ENCODE measurements at regions not wholly inside any gene's neighbourhood (a gene's known extent, or its start where the extent isn't known, plus 50 kb on each side); places are given as distances from the start of the nearest gene placed in this dataset.

DNA sequence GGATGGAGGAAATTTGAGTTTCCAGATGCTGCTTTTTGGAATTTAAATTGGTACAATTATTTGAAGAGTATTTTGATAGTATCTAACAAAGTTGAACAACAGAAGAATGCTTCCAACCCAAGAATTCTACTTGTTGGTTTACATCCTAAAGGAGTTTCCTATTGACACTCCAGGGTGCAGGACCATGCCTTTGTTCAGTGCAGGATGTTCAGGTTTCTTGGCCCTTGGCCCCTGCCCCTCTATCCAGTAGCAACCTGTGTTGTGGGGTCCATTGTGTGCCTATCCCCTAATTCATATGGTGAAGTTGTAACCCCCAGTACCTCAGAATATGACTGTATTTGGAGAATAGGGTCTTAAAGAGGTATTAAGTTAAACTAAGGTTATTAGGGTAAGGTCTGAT is 750.0 kb upstream of the ZNF608 start:
- ATAC-seq (ENCODE audit: low read depth), result no peak
- TF ChIP-seq, protein P1, sequence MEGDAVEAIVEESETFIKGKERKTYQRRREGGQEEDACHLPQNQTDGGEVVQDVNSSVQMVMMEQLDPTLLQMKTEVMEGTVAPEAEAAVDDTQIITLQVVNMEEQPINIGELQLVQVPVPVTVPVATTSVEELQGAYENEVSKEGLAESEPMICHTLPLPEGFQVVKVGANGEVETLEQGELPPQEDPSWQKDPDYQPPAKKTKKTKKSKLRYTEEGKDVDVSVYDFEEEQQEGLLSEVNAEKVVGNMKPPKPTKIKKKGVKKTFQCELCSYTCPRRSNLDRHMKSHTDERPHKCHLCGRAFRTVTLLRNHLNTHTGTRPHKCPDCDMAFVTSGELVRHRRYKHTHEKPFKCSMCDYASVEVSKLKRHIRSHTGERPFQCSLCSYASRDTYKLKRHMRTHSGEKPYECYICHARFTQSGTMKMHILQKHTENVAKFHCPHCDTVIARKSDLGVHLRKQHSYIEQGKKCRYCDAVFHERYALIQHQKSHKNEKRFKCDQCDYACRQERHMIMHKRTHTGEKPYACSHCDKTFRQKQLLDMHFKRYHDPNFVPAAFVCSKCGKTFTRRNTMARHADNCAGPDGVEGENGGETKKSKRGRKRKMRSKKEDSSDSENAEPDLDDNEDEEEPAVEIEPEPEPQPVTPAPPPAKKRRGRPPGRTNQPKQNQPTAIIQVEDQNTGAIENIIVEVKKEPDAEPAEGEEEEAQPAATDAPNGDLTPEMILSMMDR (IDR thresholded peaks at IDR 0.05), result no peak
- H3K27ac Mint-ChIP-seq, result no peak overlapping the region
- H3K36me3 Mint-ChIP-seq (ENCODE audit: low read depth), result no peaks in the 10 kb centered on the region
- H3K9me3 Mint-ChIP-seq, result peaks cover 2% of the 10 kb centered on the region
- ChIA-PET CTCF (no interaction called here), POLR2A (no interaction called here)
- no peak overlapping the region for H3K4me3 Mint-ChIP-seq
- intact Hi-C loops (cut with micrococcal nuclease), result no loop called here
- no peaks in the 10 kb centered on the region for H3K4me1 Mint-ChIP-seq
- H3K27me3 Mint-ChIP-seq, result peaks cover 3% of the 10 kb centered on the region
- no peak for DNase-seq

DNA sequence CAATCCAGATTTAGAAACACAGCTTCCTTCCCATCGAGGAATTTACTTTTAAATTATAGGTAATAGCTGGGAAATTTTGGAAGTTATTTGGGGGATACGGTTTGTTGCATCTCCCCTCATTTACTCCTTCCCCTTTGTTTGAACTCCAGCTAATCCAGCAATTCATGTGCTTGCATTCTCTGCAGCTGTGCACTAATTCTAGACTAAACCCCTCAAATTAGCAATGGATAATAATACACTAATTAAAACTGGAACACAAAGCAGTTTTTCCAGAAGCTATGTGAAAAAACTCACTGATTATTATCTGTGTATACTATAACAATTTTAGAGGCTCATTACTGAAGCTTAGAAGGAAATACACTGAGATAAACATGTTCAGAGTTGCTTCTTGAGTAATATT is 751.2 kb upstream of the ZNF608 start:
- no peak overlapping the region for H3K4me3 Mint-ChIP-seq
- H3K4me1 Mint-ChIP-seq, result no peaks in the 10 kb centered on the region
- ATAC-seq (ENCODE audit: low read depth) (no peak), DNase-seq (no peak)
- TF ChIP-seq, protein P1 (IDR thresholded peaks at IDR 0.05), result no peak
- H3K27me3 Mint-ChIP-seq, result peaks cover 3% of the 10 kb centered on the region
- intact Hi-C loops (cut with micrococcal nuclease), result no loop called here
- CTCF ChIA-PET, result no interaction called here
- POLR2A ChIA-PET, result no interaction called here
- H3K27ac Mint-ChIP-seq, result no peak overlapping the region
- no peaks in the 10 kb centered on the region for H3K36me3 Mint-ChIP-seq (ENCODE audit: low read depth)
- H3K9me3 Mint-ChIP-seq, result peaks cover 2% of the 10 kb centered on the region

DNA sequence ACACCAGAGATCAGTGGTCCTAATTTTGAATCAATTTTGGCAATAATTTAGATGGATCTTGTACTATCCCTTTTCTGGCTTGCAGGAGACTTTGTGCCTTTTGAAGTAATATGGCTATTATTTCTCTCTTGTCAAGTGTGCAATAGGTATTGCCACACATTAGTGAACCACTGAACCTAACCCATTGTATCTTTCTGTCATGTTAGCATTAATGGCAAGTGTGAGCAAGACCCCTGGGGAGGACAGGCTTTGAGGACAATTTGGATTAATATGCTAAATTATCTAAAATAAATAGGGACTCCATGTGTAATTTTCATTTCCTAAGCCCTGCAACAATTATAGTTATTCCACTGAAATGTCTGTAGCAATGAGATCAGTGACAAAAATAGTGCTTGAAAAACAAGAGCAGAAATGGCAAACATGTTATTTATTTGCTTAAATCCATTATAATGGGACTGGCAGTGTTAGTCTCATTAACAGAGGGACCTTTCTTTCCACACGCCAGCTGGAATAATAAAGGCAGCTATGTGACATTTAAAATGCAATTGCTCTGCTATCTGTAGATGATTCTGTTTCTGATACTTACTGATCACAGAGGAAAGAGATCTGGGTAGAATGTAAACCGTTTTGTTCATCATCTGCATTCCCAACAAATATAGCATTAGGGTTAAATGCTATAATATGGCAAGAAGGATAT is 753.3 kb upstream of the ZNF608 start:
- ATAC-seq (ENCODE audit: low read depth) (no peak), DNase-seq (no peak)
- ChIA-PET CTCF (no interaction called here), POLR2A (no interaction called here)
- H3K4me1 Mint-ChIP-seq, result no peaks in the 10 kb centered on the region
- H3K36me3 Mint-ChIP-seq (ENCODE audit: low read depth), result no peaks in the 10 kb centered on the region
- no peaks in the 10 kb centered on the region for H3K27me3 Mint-ChIP-seq
- H3K4me3 Mint-ChIP-seq, result no peak overlapping the region
- intact Hi-C loops (cut with micrococcal nuclease), result no loop called here
- no peak overlapping the region for H3K27ac Mint-ChIP-seq
- TF ChIP-seq, protein P1 (IDR thresholded peaks at IDR 0.05), result no peak
- H3K9me3 Mint-ChIP-seq, result no peaks in the 10 kb centered on the region

DNA sequence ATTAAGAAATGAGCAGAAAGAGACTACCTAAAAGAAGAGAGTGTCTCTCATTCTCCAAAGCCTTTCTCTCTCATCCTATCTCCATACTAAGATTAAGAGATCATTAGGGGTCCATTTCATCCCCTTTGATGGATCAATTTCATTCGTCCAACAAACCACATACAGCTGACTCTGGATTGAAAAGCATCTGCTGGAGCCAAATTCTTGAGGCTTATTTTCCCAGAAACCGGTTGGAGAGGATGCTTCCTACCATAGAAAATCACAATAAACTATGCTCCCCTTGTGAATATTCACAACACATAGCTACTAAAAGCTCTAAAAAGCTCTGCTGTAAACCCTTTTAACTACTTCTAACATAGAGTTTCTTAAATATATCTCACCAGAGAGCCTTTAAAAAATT is 755.0 kb upstream of the ZNF608 start:
- TF ChIP-seq, protein P1 (IDR thresholded peaks at IDR 0.05), result no peak
- Mint-ChIP-seq H3K4me3 (no peak overlapping the region), H3K27me3 (no peaks in the 10 kb centered on the region), H3K36me3 (ENCODE audit: low read depth) (no peaks in the 10 kb centered on the region), H3K4me1 (no peaks in the 10 kb centered on the region), H3K27ac (no peak overlapping the region), H3K9me3 (no peaks in the 10 kb centered on the region)
- ChIA-PET CTCF (no interaction called here), POLR2A (no interaction called here)
- ATAC-seq (ENCODE audit: low read depth) (no peak), DNase-seq (no peak)
- intact Hi-C loops (cut with micrococcal nuclease), result no loop called here

DNA sequence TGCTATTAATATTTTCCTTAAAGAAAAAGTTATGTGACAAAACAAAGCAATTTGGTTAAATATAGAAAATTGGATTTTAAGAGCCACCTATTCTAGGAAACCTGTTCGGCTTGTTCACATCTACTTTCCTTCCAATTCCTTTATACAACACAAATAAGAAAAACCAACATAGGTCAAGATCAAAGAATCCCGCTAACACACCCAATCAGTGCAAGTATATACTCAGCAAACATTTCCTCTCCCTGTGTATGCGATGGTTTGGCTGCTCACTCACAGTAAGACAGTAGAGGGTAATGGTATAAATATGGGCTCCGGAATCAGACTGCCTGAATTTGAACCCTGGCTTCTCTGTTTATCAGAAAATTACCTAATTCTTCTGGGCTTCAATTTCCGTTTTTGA is 757.5 kb upstream of the ZNF608 start:
- Mint-ChIP-seq H3K36me3 (ENCODE audit: low read depth) (no peaks in the 10 kb centered on the region), H3K9me3 (peaks cover 2% of the 10 kb centered on the region), H3K27me3 (no peaks in the 10 kb centered on the region), H3K4me1 (no peaks in the 10 kb centered on the region), H3K4me3 (no peak overlapping the region), H3K27ac (no peak overlapping the region)
- intact Hi-C loops (cut with micrococcal nuclease), result no loop called here
- TF ChIP-seq, protein P1 (IDR thresholded peaks at IDR 0.05), result no peak
- ATAC-seq (ENCODE audit: low read depth), result no peak
- CTCF ChIA-PET, result no interaction called here
- POLR2A ChIA-PET, result no interaction called here
- no peak for DNase-seq
